ENCODE measurements at regions not wholly inside any gene's neighbourhood (a gene's known extent, or its start where the extent isn't known, plus 50 kb on each side); places are given as distances from the start of the nearest gene placed in this dataset.

GRCh38 chr4:97140545-97140944, 1002.7 kb downstream of the STPG2 start:
- no peak for TF ChIP-seq POLR2A (IDR thresholded peaks at IDR 0.05; ENCODE audit: borderline replicate concordance, extremely low read depth, insufficient read depth, insufficient read length)
- TF ChIP-seq, protein P1, sequence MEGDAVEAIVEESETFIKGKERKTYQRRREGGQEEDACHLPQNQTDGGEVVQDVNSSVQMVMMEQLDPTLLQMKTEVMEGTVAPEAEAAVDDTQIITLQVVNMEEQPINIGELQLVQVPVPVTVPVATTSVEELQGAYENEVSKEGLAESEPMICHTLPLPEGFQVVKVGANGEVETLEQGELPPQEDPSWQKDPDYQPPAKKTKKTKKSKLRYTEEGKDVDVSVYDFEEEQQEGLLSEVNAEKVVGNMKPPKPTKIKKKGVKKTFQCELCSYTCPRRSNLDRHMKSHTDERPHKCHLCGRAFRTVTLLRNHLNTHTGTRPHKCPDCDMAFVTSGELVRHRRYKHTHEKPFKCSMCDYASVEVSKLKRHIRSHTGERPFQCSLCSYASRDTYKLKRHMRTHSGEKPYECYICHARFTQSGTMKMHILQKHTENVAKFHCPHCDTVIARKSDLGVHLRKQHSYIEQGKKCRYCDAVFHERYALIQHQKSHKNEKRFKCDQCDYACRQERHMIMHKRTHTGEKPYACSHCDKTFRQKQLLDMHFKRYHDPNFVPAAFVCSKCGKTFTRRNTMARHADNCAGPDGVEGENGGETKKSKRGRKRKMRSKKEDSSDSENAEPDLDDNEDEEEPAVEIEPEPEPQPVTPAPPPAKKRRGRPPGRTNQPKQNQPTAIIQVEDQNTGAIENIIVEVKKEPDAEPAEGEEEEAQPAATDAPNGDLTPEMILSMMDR (IDR thresholded peaks at IDR 0.05 in 2 of 3, conservative IDR thresholded peaks at IDR 0.05 in 1 of 3; ENCODE audit: borderline replicate concordance in 1 of 3, insufficient read depth in 1 of 3, low read depth in 2 of 3, low read length in 2 of 3): no peak
- TF ChIP-seq POLR2AphosphoS5 (IDR thresholded peaks at IDR 0.05; ENCODE audit: low read depth, low read length): no peak
